IMR-90 (cell line): ENCODE measurements at regions not wholly inside any gene's neighbourhood (a gene's known extent, or its start where the extent isn't known, plus 50 kb on each side); places are given as distances from the start of the nearest gene placed in this dataset.

Experiments
- ATAC-seq: fragments of 200-7000 bp; cut with Tn5 transposase; 2 replicates; pipeline ENCODE4 v1.9.1; 2020; ENCODE audit warnings: low read depth, mild to moderate bottlenecking, moderate library complexity
- BruUV-seq: library from RNA; stranded (reverse); fragments of 400-500 nt; replicated peaks from 2 replicates; lab custom pipeline; 2021; lab: Mats Ljungman, UMichigan
- CTCF ChIA-PET: fragments of 300-600 bp; formaldehyde crosslinking; extraction: SDS; loops from one replicate; lab custom pipeline; 2021; ENCODE audit warnings: antibody characterized with exemption; lab: Yijun Ruan, JAX
- POLR2A ChIA-PET: fragments of 300-600 bp; sonication (Branson Sonifier 250); formaldehyde crosslinking; loops from one replicate; lab custom pipeline; 2022; ENCODE audit warnings: antibody characterized with exemption; ENCODE audit not compliant: unreplicated experiment; lab: Charles Lee
- DNase-seq: peaks from one replicate; pipeline ENCODE4 v3.0.0; 2013
- H2AFZ ChIP-seq: replicated peaks from 2 replicates; pipeline ENCODE3; 2013; ENCODE audit warnings: low read length, mild to moderate bottlenecking; ENCODE audit not compliant: poor library complexity
- H2AK5ac ChIP-seq: 2 replicates; pipeline ENCODE4 v1.6.1; 2013; ENCODE audit warnings: low read depth, low read length, inconsistent platforms
- H2AK9ac ChIP-seq: replicated peaks from 2 replicates; pipeline ENCODE3; 2013; ENCODE audit warnings: mild to moderate bottlenecking, low read depth, low read length, moderate library complexity; ENCODE audit not compliant: poor library complexity
- H2BK120ac ChIP-seq: 2 replicates; pipeline ENCODE4 v1.6.1; 2013; ENCODE audit warnings: low read depth, low read length, inconsistent platforms
- H2BK15ac ChIP-seq: 3 replicates; pipeline ENCODE4 v1.6.1; 2013; ENCODE audit warnings: low read depth, low read length, inconsistent platforms
- H2BK20ac ChIP-seq: 2 replicates; pipeline ENCODE4 v1.6.1; 2013; ENCODE audit warnings: low read depth, mild to moderate bottlenecking, inconsistent platforms, low read length, moderate library complexity
- H2BK5ac ChIP-seq: 2 replicates; pipeline ENCODE4 v1.6.1; 2013; ENCODE audit warnings: mild to moderate bottlenecking, low read depth, low read length, inconsistent platforms; ENCODE audit not compliant: poor library complexity, severe bottlenecking
- H3K14ac ChIP-seq: replicated peaks from 2 replicates; pipeline ENCODE4 v1.6.1; 2013; ENCODE audit warnings: low read depth, low read length, inconsistent platforms
- H3K18ac ChIP-seq: 2 replicates; pipeline ENCODE4 v1.6.1; 2013; ENCODE audit warnings: low read depth, low read length, control low read depth
- H3K23ac ChIP-seq: 2 replicates; pipeline ENCODE4 v1.6.1; 2013; ENCODE audit warnings: low read depth, low read length, inconsistent platforms
- H3K27ac ChIP-seq: 2 replicates; pipeline ENCODE4 v1.5.1; 2013; ENCODE audit warnings: mild to moderate bottlenecking, control low read depth, low read length; ENCODE audit not compliant: insufficient read depth
- H3K27me3 ChIP-seq: 2 replicates; pipeline ENCODE4 v1.6.1; 2013; ENCODE audit warnings: low read length; ENCODE audit not compliant: control insufficient read depth, insufficient read depth
- H3K36me3 ChIP-seq: 2 replicates; pipeline ENCODE4 v1.6.1; 2013; ENCODE audit warnings: low read length, mixed read lengths; ENCODE audit not compliant: control insufficient read depth, insufficient read depth
- H3K4ac ChIP-seq: 2 replicates; pipeline ENCODE4 v1.6.1; 2013; ENCODE audit warnings: low read depth, low read length, inconsistent platforms
- H3K4me1 ChIP-seq: 2 replicates; pipeline ENCODE4 v1.6.1; 2013; ENCODE audit warnings: low read length, mixed read lengths; ENCODE audit not compliant: control insufficient read depth, insufficient read depth
- H3K4me2 ChIP-seq: 2 replicates; pipeline ENCODE4 v1.6.1; 2013; ENCODE audit warnings: low read depth, mild to moderate bottlenecking, control low read depth, low read length, moderate library complexity
- H3K4me3 ChIP-seq: 2 replicates; pipeline ENCODE4 v1.5.1; 2013; ENCODE audit warnings: low read depth, mild to moderate bottlenecking, control low read depth, low read length, moderate library complexity; ENCODE audit not compliant: insufficient read depth
- H3K56ac ChIP-seq: 2 replicates; pipeline ENCODE4 v1.6.1; 2013; ENCODE audit warnings: low read length, inconsistent platforms; ENCODE audit not compliant: insufficient read depth; ENCODE audit errors: extremely low read depth
- H3K79me1 ChIP-seq, 2 experiments: 2 replicates each; pipeline ENCODE4 v1.6.1; 2013; ENCODE audit warnings: low read length in 2 of 2, inconsistent platforms in 1 of 2, low read depth in 1 of 2
- H3K9ac ChIP-seq: 2 replicates; pipeline ENCODE4 v1.6.1; 2013; ENCODE audit warnings: low read depth, low read length, control low read depth
- H3K9me1 ChIP-seq: 2 replicates; pipeline ENCODE4 v1.6.1; 2013; ENCODE audit warnings: low read length, inconsistent platforms; ENCODE audit not compliant: insufficient read depth
- H3K9me3 ChIP-seq: 2 replicates; pipeline ENCODE4 v1.6.1; 2013; ENCODE audit warnings: low read length; ENCODE audit not compliant: control insufficient read depth, insufficient read depth
- H4K20me1 ChIP-seq: 2 replicates; pipeline ENCODE4 v1.6.1; 2013; ENCODE audit warnings: low read length, inconsistent platforms; ENCODE audit not compliant: insufficient read depth
- H4K5ac ChIP-seq: 2 replicates; pipeline ENCODE4 v1.6.1; 2013; ENCODE audit warnings: mild to moderate bottlenecking, low read depth, low read length, control low read depth
- H4K8ac ChIP-seq, 2 experiments: 2 replicates each; pipeline ENCODE4 v1.6.1; 2013; ENCODE audit warnings: low read depth in 2 of 2, low read length in 2 of 2, control low read depth in 1 of 2, inconsistent platforms in 1 of 2
- H4K91ac ChIP-seq: 2 replicates; pipeline ENCODE4 v1.6.1; 2013; ENCODE audit warnings: low read depth, low read length, inconsistent platforms; ENCODE audit not compliant: insufficient read depth
- BHLHE40 ChIP-seq: fragments of 150-350 bp; IDR thresholded peaks from 2 replicates; pipeline ENCODE4 v1.6.1; 2016; ENCODE audit warnings: mild to moderate bottlenecking, low read depth, low read length
- CEBPB ChIP-seq: IDR thresholded peaks from 2 replicates; pipeline ENCODE4 v1.6.1; 2012; ENCODE audit warnings: low read depth, low read length, improper control_type of control experiment
- CHD1 ChIP-seq: IDR thresholded peaks from 2 replicates; pipeline ENCODE4 v1.6.1; 2012; ENCODE audit warnings: low read depth, low read length, improper control_type of control experiment
- FOS ChIP-seq: fragments of 150-350 bp; IDR thresholded peaks from 2 replicates; pipeline ENCODE4 v1.6.1; 2016; ENCODE audit warnings: low read depth, low read length
- MAFK ChIP-seq: IDR thresholded peaks from 2 replicates; pipeline ENCODE4 v1.6.1; 2012; ENCODE audit warnings: low read depth, low read length, improper control_type of control experiment
- MAZ ChIP-seq: IDR thresholded peaks from 2 replicates; pipeline ENCODE4 v1.6.1; 2012; ENCODE audit warnings: low read depth, mild to moderate bottlenecking, low read length, improper control_type of control experiment, moderate library complexity, borderline replicate concordance
- MXI1 ChIP-seq: IDR thresholded peaks from 2 replicates; pipeline ENCODE4 v1.6.1; 2012; ENCODE audit warnings: low read depth, mild to moderate bottlenecking, low read length, moderate library complexity, borderline replicate concordance
- NFE2L2 ChIP-seq: fragments of 150-350 bp; IDR thresholded peaks from 2 replicates; pipeline ENCODE4 v1.6.1; 2016; ENCODE audit warnings: low read depth, mild to moderate bottlenecking, low read length
- POLR2A ChIP-seq: IDR thresholded peaks from 2 replicates; pipeline ENCODE4 v1.6.1; 2012; ENCODE audit warnings: mild to moderate bottlenecking, low read depth, low read length
- RAD21 ChIP-seq: IDR thresholded peaks from 2 replicates; pipeline ENCODE4 v1.6.1; 2012; ENCODE audit warnings: low read length, improper control_type of control experiment
- RCOR1 ChIP-seq: IDR thresholded peaks from 2 replicates; pipeline ENCODE4 v1.6.1; 2012; ENCODE audit warnings: mild to moderate bottlenecking, low read length, improper control_type of control experiment; ENCODE audit not compliant: insufficient replicate concordance
- RFX5 ChIP-seq: IDR thresholded peaks from 2 replicates; pipeline ENCODE4 v1.8.0; 2012; ENCODE audit warnings: low read depth, mild to moderate bottlenecking, low read length, moderate library complexity
- SMC3 ChIP-seq: fragments of 150-350 bp; IDR thresholded peaks from 2 replicates; pipeline ENCODE4 v1.6.1; 2016; ENCODE audit warnings: low read depth, mild to moderate bottlenecking, antibody characterized with exemption, low read length, moderate library complexity
- WGBS, 2 experiments: methylation state at CpG; one replicate each; pipeline versions ENCODE4 v1.1.5 to v1.1.7; 2013; ENCODE audit warnings: missing lambda C conversion rate in 2 of 2; ENCODE audit not compliant: insufficient read length in 1 of 2; ENCODE audit errors: extremely low coverage in 2 of 2; 5-methylcytosine and 5-hydroxymethylcytosine counted together
- dilution Hi-C: fragments of 300-500 bp; cut with HindIII; formaldehyde crosslinking; loops from one replicate; pipeline ENCODE4 v1.14.3; 2018; ENCODE audit warnings: low sequenced_read_pairs; ENCODE audit not compliant: unreplicated experiment
- in situ Hi-C: fragments of 300-500 bp; cut with MboI; formaldehyde crosslinking; loops from 3 replicates; pipeline ENCODE4 v1.14.3; 2019; ENCODE audit warnings: low sequenced_read_pairs, inconsistent platforms, mixed read lengths
- intact Hi-C: fragments of 100-400 bp; cut with micrococcal nuclease; formaldehyde crosslinking; loops from 2 replicates; pipeline ENCODE4 v1.10.0; 2022
- TF ChIP-seq, protein P1 (sequence below): fragments of 150-350 bp; IDR thresholded peaks from 2 replicates; pipeline ENCODE4 v1.6.1; 2017; ENCODE audit warnings: mild to moderate bottlenecking, antibody characterized with exemption, low read length, low read depth
- TF ChIP-seq, protein P2 (sequence below): conservative IDR thresholded peaks from 2 replicates; pipeline ENCODE4 v1.5.1; 2012; ENCODE audit warnings: mild to moderate bottlenecking, low read depth, low read length, improper control_type of control experiment
- TF ChIP-seq, protein P3 (sequence below): fragments of 150-350 bp; IDR thresholded peaks from 2 replicates; pipeline ENCODE4 v1.6.1; 2016; ENCODE audit warnings: low read depth, mild to moderate bottlenecking, low read length, moderate library complexity, borderline replicate concordance

- no TSS peak for BruUV-seq
- ATAC-seq (no peak), DNase-seq (no peak)
- Histone ChIP-seq H2AK5ac (peak overlapping the region; percentile 59; the same call in 1 of the 2 replicates), H2BK120ac (no peak overlapping the region), H2AK9ac (peak overlapping the region; percentile 9), H3K14ac (peak overlapping the region; percentile 62; the same call in 1 of the 2 replicates), H3K4me3 (no peak overlapping the region), H3K4me2 (no peak overlapping the region), H3K27me3 (no peaks in the 10 kb centered on the region), H4K91ac (no peak overlapping the region), H2BK5ac (no peak overlapping the region), H3K23ac (no peak overlapping the region), H4K8ac (no peak overlapping the region), H2BK15ac (no peak overlapping the region), H3K27ac (no peak overlapping the region), H3K9me3 (peaks cover 1% of the 10 kb centered on the region; the same call in 1 of the 2 replicates), H3K36me3 (no peaks in the 10 kb centered on the region), H3K56ac (no peak overlapping the region), H4K5ac (no peak overlapping the region), H3K18ac (no peak overlapping the region), H3K4ac (no peak overlapping the region), H2BK20ac (no peak overlapping the region), H4K20me1 (no peaks in the 10 kb centered on the region), H3K79me1 (no peaks in the 10 kb centered on the region), H3K9ac (no peak overlapping the region), H2AFZ (no peak overlapping the region), H3K4me1 (no peaks in the 10 kb centered on the region), H3K9me1 (peaks cover 4% of the 10 kb centered on the region)
- ChIA-PET POLR2A (no interaction called here), CTCF (no interaction called here)
- WGBS, 2 experiments = no CpG with 5 or more reads among the region's 12 CpGs
- in situ Hi-C loops (no loop called here), dilution Hi-C loops (no loop called here), intact Hi-C loops (no loop called here)
- TF ChIP-seq RAD21 = no peak
- TF ChIP-seq SMC3 = no peak
- TF ChIP-seq POLR2A = no peak
- TF ChIP-seq, protein P1, sequence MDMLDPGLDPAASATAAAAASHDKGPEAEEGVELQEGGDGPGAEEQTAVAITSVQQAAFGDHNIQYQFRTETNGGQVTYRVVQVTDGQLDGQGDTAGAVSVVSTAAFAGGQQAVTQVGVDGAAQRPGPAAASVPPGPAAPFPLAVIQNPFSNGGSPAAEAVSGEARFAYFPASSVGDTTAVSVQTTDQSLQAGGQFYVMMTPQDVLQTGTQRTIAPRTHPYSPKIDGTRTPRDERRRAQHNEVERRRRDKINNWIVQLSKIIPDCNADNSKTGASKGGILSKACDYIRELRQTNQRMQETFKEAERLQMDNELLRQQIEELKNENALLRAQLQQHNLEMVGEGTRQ = no peak
- no peak for TF ChIP-seq CHD1
- no peak for TF ChIP-seq RFX5
- no peak for TF ChIP-seq MAFK
- no peak for TF ChIP-seq FOS
- TF ChIP-seq, protein P2, sequence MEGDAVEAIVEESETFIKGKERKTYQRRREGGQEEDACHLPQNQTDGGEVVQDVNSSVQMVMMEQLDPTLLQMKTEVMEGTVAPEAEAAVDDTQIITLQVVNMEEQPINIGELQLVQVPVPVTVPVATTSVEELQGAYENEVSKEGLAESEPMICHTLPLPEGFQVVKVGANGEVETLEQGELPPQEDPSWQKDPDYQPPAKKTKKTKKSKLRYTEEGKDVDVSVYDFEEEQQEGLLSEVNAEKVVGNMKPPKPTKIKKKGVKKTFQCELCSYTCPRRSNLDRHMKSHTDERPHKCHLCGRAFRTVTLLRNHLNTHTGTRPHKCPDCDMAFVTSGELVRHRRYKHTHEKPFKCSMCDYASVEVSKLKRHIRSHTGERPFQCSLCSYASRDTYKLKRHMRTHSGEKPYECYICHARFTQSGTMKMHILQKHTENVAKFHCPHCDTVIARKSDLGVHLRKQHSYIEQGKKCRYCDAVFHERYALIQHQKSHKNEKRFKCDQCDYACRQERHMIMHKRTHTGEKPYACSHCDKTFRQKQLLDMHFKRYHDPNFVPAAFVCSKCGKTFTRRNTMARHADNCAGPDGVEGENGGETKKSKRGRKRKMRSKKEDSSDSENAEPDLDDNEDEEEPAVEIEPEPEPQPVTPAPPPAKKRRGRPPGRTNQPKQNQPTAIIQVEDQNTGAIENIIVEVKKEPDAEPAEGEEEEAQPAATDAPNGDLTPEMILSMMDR = no peak
- TF ChIP-seq NFE2L2 = no peak
- no peak for TF ChIP-seq BHLHE40
- no peak for TF ChIP-seq MXI1
- TF ChIP-seq RCOR1 = no peak
- TF ChIP-seq MAZ = no peak
- TF ChIP-seq, protein P3, sequence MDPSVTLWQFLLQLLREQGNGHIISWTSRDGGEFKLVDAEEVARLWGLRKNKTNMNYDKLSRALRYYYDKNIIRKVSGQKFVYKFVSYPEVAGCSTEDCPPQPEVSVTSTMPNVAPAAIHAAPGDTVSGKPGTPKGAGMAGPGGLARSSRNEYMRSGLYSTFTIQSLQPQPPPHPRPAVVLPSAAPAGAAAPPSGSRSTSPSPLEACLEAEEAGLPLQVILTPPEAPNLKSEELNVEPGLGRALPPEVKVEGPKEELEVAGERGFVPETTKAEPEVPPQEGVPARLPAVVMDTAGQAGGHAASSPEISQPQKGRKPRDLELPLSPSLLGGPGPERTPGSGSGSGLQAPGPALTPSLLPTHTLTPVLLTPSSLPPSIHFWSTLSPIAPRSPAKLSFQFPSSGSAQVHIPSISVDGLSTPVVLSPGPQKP = no peak
- no peak for TF ChIP-seq CEBPB
Observed at GRCh38 chr16:86843812-86844211, 265.5 kb downstream of the FOXL1 start.
